ENCODE measurements at regions not wholly inside any gene's neighbourhood (a gene's known extent, or its start where the extent isn't known, plus 50 kb on each side); places are given as distances from the start of the nearest gene placed in this dataset.

DNA sequence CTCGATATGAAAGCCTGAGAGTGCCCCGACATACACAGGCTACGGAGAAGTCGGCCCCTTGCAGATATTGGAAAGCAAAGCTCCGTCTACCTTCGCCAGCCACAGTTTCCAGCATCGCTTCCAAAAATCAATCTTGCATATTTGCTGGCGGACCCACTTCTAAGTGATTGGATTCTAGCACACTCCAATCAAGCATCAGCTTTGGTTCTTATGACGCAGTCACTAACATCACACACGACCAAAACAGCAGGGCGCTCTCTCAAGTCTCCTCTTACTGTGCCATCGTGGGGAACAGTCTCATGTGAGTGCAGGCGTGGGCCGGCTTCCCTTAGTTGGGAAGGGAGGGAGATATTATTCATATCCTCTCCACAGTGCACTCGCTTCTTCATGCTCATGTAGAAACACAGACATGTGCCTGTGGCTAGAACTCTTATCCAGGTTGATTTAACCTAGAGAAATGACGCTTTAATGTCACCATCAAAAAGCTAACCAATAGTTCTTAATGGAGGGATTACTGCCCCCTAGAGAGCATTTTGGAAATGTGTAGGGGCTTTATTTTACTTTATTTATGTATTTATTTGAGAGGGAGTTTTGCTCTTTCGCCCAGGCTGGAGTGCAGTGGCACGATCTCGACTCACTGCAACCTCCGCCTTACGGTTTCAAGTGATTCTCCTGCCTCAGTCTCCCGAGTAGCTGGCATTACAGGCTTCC lies 229.8 kb downstream of the SOD2 start:
- TF ChIP-seq, protein P1, sequence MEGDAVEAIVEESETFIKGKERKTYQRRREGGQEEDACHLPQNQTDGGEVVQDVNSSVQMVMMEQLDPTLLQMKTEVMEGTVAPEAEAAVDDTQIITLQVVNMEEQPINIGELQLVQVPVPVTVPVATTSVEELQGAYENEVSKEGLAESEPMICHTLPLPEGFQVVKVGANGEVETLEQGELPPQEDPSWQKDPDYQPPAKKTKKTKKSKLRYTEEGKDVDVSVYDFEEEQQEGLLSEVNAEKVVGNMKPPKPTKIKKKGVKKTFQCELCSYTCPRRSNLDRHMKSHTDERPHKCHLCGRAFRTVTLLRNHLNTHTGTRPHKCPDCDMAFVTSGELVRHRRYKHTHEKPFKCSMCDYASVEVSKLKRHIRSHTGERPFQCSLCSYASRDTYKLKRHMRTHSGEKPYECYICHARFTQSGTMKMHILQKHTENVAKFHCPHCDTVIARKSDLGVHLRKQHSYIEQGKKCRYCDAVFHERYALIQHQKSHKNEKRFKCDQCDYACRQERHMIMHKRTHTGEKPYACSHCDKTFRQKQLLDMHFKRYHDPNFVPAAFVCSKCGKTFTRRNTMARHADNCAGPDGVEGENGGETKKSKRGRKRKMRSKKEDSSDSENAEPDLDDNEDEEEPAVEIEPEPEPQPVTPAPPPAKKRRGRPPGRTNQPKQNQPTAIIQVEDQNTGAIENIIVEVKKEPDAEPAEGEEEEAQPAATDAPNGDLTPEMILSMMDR (IDR thresholded peaks at IDR 0.05) = no peak
- TF ChIP-seq POLR2A (IDR thresholded peaks at IDR 0.05) = no peak
- no peak for TF ChIP-seq EP300 (IDR thresholded peaks at IDR 0.05; ENCODE audit: low read depth)

Measured in transverse colon (tissue), 3 donors.